GM12878 (cell line): ENCODE measurements at regions not wholly inside any gene's neighbourhood (a gene's known extent, or its start where the extent isn't known, plus 50 kb on each side); places are given as distances from the start of the nearest gene placed in this dataset.

Source experiments
- ATAC-seq: fragments of 200-7000 bp; cut with Tn5 transposase; 3 replicates; pipeline ENCODE4 v1.9.1; 2020; ENCODE audit warnings: mild to moderate bottlenecking, moderate library complexity
- BruUV-seq: library from RNA; stranded (reverse); fragments of 400-500 nt; replicated peaks from 2 replicates; lab custom pipeline; 2021; lab: Mats Ljungman, UMichigan
- CTCF ChIA-PET: fragments of 300-600 bp; sonication (Branson Sonifier 250); formaldehyde crosslinking; extraction: SDS; loops from one replicate; lab custom pipeline; 2021; ENCODE audit warnings: inconsistent platforms; lab: Yijun Ruan, JAX
- POLR2A ChIA-PET: fragments of 350-600 bp; formaldehyde crosslinking; extraction: SDS; loops from one replicate; lab custom pipeline; 2021; ENCODE audit warnings: inconsistent platforms; lab: Charles Lee
- RAD21 ChIA-PET: fragments of 300-600 bp; sonication (Branson Sonifier 250); formaldehyde crosslinking; loops from one replicate; lab custom pipeline; 2023; ENCODE audit warnings: antibody characterized with exemption; ENCODE audit not compliant: unreplicated experiment; lab: Charles Lee
- SMC1A ChIA-PET: fragments of 300-600 bp; sonication (Branson Sonifier 250); formaldehyde crosslinking; loops from one replicate; lab custom pipeline; 2023; ENCODE audit not compliant: unreplicated experiment, uncharacterized antibody; lab: Charles Lee
- DNase-seq: peaks from one replicate; pipeline ENCODE4 v3.0.0-alpha.2; 2011; ENCODE audit warnings: low read depth, low spot score
- FAIRE-seq: peaks from 3 replicates; lab custom pipeline; 2011; peaks lifted over from hg19 to GRCh38; lab: Jason Lieb, UNC
- H2AFZ ChIP-seq: 2 replicates; pipeline ENCODE4 v1.6.0; 2011; ENCODE audit warnings: low read depth, low read length, control low read depth; ENCODE audit not compliant: control insufficient read depth
- H3K27ac ChIP-seq: 2 replicates; pipeline ENCODE4 v1.5.1; 2011; ENCODE audit warnings: control low read depth; ENCODE audit not compliant: control insufficient read depth, insufficient read depth
- H3K27me3 ChIP-seq, 2 experiments: replicated peaks in 1 of 2; 2 replicates each; pipeline versions ENCODE4 v1.6.0 to v1.6.1; 2011; ENCODE audit warnings: low read length in 1 of 2; ENCODE audit not compliant: control insufficient read depth in 2 of 2, insufficient read depth in 2 of 2
- H3K36me3 ChIP-seq, 2 experiments: 2 replicates each; pipeline ENCODE4 v1.5.1; 2011; ENCODE audit warnings: low read length in 1 of 2; ENCODE audit not compliant: control insufficient read depth in 2 of 2, insufficient read depth in 2 of 2
- H3K4me1 ChIP-seq: 2 replicates; pipeline ENCODE4 v1.6.1; 2011; ENCODE audit warnings: mild to moderate bottlenecking, low read length, moderate library complexity, mixed read lengths; ENCODE audit not compliant: control insufficient read depth, insufficient read depth
- H3K4me2 ChIP-seq: 2 replicates; pipeline ENCODE4 v1.6.0; 2011; ENCODE audit warnings: control low read depth; ENCODE audit not compliant: control insufficient read depth, insufficient read depth
- H3K4me3 ChIP-seq: fragments of 200-600 bp; sonication (generic); 2 replicates; pipeline ENCODE4 v1.5.1; 2016
- H3K79me2 ChIP-seq: 2 replicates; pipeline ENCODE4 v1.6.0; 2011; ENCODE audit warnings: low read length; ENCODE audit not compliant: control insufficient read depth, insufficient read depth
- H3K9ac ChIP-seq: 2 replicates; pipeline ENCODE4 v1.8.0; 2011; ENCODE audit warnings: low read length, control low read depth, mixed read lengths; ENCODE audit not compliant: control insufficient read depth, insufficient read depth
- H3K9me3 ChIP-seq: replicated peaks from 3 replicates; pipeline ENCODE4 v1.5.1; 2011; ENCODE audit warnings: mild to moderate bottlenecking, low read length; ENCODE audit not compliant: control insufficient read depth, insufficient read depth
- H4K20me1 ChIP-seq: 2 replicates; pipeline ENCODE4 v1.6.0; 2011; ENCODE audit not compliant: control insufficient read depth, insufficient read depth
- ATF2 ChIP-seq: IDR thresholded peaks from 2 replicates; pipeline ENCODE4 v1.6.1; 2012; ENCODE audit warnings: low read length, inconsistent platforms
- BACH1 ChIP-seq: fragments of 450-650 bp; IDR thresholded peaks from 2 replicates; pipeline ENCODE4 v1.6.1; 2017; ENCODE audit warnings: mild to moderate bottlenecking, borderline replicate concordance
- CHD2 ChIP-seq: IDR thresholded peaks from 2 replicates; pipeline ENCODE4 v1.6.1; 2011; ENCODE audit warnings: low read depth, low read length, improper control_type of control experiment, borderline replicate concordance
- NFXL1 ChIP-seq: fragments of 450-650 bp; IDR thresholded peaks from 2 replicates; pipeline ENCODE4 v1.6.1; 2017; ENCODE audit warnings: antibody characterized with exemption, mild to moderate bottlenecking, borderline replicate concordance
- NR2F1 ChIP-seq: fragments of 450-650 bp; conservative IDR thresholded peaks from 2 replicates; pipeline ENCODE4 v1.6.1; 2017; ENCODE audit warnings: mild to moderate bottlenecking
- PAX8 ChIP-seq: fragments of 450-650 bp; IDR thresholded peaks from 2 replicates; pipeline ENCODE4 v1.6.1; 2017; ENCODE audit warnings: mild to moderate bottlenecking, moderate library complexity
- PML ChIP-seq: IDR thresholded peaks from 2 replicates; pipeline ENCODE4 v1.6.1; 2012; ENCODE audit warnings: low read length, inconsistent platforms
- POLR2AphosphoS2 ChIP-seq: IDR thresholded peaks from 2 replicates; pipeline ENCODE4 v1.6.1; 2011; ENCODE audit warnings: low read depth, mild to moderate bottlenecking, low read length, improper control_type of control experiment, moderate library complexity
- SMARCA5 ChIP-seq: fragments of 450-650 bp; IDR thresholded peaks from 2 replicates; pipeline ENCODE4 v1.6.1; 2017; ENCODE audit warnings: mild to moderate bottlenecking
- ZNF207 ChIP-seq: fragments of 450-650 bp; IDR thresholded peaks from 2 replicates; pipeline ENCODE4 v1.6.1; 2014; ENCODE audit warnings: antibody characterized with exemption, mild to moderate bottlenecking, borderline replicate concordance
- ZNF384 ChIP-seq: IDR thresholded peaks from 2 replicates; pipeline ENCODE4 v1.6.1; 2012; ENCODE audit warnings: low read depth, mild to moderate bottlenecking, low read length, improper control_type of control experiment, borderline replicate concordance
- WGBS: methylation state at CpG from one replicate; pipeline ENCODE4 v1.1.6; 2016; ENCODE audit warnings: low lambda C conversion rate; ENCODE audit not compliant: insufficient replicate concordance, insufficient coverage; ENCODE audit errors: missing lambda C conversion rate; 5-methylcytosine and 5-hydroxymethylcytosine counted together
- in situ Hi-C: fragments of 300-500 bp; cut with MboI; formaldehyde crosslinking; loops from 9 replicates; pipeline ENCODE4 v1.14.3; 2018; ENCODE audit warnings: mixed read lengths
- intact Hi-C: fragments of 100-400 bp; cut with micrococcal nuclease; formaldehyde crosslinking; loops from one replicate; pipeline ENCODE4 v1.14.2; 2022; ENCODE audit not compliant: unreplicated experiment
- TF ChIP-seq, protein P1 (sequence below): fragments of 150-350 bp; IDR thresholded peaks from 2 replicates; pipeline ENCODE4 v1.6.1; 2016; ENCODE audit warnings: low read depth, low read length
- TF ChIP-seq, protein P2 (sequence below): IDR thresholded peaks from 2 replicates; pipeline ENCODE4 v1.6.1; 2012; ENCODE audit warnings: low read depth, low read length, improper control_type of control experiment
- TF ChIP-seq, protein P3 (sequence below): fragments of 450-650 bp; IDR thresholded peaks from 2 replicates; pipeline ENCODE4 v1.6.1; 2016; ENCODE audit warnings: mild to moderate bottlenecking

- no peak for DNase-seq
- no peak for TF ChIP-seq PAX8
- TF ChIP-seq NFXL1 = no peak
- no peak for TF ChIP-seq ZNF207
- TF ChIP-seq, protein P1, sequence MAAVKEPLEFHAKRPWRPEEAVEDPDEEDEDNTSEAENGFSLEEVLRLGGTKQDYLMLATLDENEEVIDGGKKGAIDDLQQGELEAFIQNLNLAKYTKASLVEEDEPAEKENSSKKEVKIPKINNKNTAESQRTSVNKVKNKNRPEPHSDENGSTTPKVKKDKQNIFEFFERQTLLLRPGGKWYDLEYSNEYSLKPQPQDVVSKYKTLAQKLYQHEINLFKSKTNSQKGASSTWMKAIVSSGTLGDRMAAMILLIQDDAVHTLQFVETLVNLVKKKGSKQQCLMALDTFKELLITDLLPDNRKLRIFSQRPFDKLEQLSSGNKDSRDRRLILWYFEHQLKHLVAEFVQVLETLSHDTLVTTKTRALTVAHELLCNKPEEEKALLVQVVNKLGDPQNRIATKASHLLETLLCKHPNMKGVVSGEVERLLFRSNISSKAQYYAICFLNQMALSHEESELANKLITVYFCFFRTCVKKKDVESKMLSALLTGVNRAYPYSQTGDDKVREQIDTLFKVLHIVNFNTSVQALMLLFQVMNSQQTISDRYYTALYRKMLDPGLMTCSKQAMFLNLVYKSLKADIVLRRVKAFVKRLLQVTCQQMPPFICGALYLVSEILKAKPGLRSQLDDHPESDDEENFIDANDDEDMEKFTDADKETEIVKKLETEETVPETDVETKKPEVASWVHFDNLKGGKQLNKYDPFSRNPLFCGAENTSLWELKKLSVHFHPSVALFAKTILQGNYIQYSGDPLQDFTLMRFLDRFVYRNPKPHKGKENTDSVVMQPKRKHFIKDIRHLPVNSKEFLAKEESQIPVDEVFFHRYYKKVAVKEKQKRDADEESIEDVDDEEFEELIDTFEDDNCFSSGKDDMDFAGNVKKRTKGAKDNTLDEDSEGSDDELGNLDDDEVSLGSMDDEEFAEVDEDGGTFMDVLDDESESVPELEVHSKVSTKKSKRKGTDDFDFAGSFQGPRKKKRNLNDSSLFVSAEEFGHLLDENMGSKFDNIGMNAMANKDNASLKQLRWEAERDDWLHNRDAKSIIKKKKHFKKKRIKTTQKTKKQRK = no peak
- no peak for TF ChIP-seq POLR2AphosphoS2
- TF ChIP-seq PML = no peak
- no peak for TF ChIP-seq CHD2
- TF ChIP-seq, protein P2, sequence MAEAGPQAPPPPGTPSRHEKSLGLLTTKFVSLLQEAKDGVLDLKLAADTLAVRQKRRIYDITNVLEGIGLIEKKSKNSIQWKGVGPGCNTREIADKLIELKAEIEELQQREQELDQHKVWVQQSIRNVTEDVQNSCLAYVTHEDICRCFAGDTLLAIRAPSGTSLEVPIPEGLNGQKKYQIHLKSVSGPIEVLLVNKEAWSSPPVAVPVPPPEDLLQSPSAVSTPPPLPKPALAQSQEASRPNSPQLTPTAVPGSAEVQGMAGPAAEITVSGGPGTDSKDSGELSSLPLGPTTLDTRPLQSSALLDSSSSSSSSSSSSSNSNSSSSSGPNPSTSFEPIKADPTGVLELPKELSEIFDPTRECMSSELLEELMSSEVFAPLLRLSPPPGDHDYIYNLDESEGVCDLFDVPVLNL = no peak
- TF ChIP-seq, protein P3, sequence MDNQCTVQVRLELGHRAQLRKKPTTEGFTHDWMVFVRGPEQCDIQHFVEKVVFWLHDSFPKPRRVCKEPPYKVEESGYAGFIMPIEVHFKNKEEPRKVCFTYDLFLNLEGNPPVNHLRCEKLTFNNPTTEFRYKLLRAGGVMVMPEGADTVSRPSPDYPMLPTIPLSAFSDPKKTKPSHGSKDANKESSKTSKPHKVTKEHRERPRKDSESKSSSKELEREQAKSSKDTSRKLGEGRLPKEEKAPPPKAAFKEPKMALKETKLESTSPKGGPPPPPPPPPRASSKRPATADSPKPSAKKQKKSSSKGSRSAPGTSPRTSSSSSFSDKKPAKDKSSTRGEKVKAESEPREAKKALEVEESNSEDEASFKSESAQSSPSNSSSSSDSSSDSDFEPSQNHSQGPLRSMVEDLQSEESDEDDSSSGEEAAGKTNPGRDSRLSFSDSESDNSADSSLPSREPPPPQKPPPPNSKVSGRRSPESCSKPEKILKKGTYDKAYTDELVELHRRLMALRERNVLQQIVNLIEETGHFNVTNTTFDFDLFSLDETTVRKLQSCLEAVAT = no peak
- no peak for TF ChIP-seq ZNF384
- TF ChIP-seq NR2F1 = no peak
- TF ChIP-seq SMARCA5 = no peak
- TF ChIP-seq ATF2 = no peak
- TF ChIP-seq BACH1 = no peak
- Histone ChIP-seq H3K79me2 (no peaks in the 10 kb centered on the region), H3K36me3 (no peaks in the 10 kb centered on the region), H4K20me1 (no peaks in the 10 kb centered on the region), H3K27ac (no peak overlapping the region), H3K27me3 (no peaks in the 10 kb centered on the region), H3K4me2 (no peak overlapping the region), H2AFZ (no peak overlapping the region), H3K9ac (no peak overlapping the region), H3K4me3 (no peak overlapping the region), H3K9me3 (no peaks in the 10 kb centered on the region), H3K4me1 (no peaks in the 10 kb centered on the region)
- no peak; the same call in 2 of the 3 replicates for ATAC-seq
- RAD21 ChIA-PET = no interaction called here
- POLR2A ChIA-PET = no interaction called here
- SMC1A ChIA-PET = interaction anchor here (0.6 to 1.7 kb wide), 3 partner anchors 17 to 47 kb away, joined by 3 to 4 read pairs (median 3); no protein-coding TSS in a partner anchor
- in situ Hi-C loops (no loop called here), intact Hi-C loops (no loop called here)
- BruUV-seq = no TSS peak
- 0% methylated on average over 1 of the region's 2 CpGs for WGBS
- FAIRE-seq = no peak
- CTCF ChIA-PET = no interaction called here
Observed at GRCh38 chr15:96977886-96978285, 647.4 kb downstream of the NR2F2 start.
